Lung (tissue), 11 donors: ENCODE measurements at regions not wholly inside any gene's neighbourhood (a gene's known extent, or its start where the extent isn't known, plus 50 kb on each side); places are given as distances from the start of the nearest gene placed in this dataset.

ENCODE experiments used
- ATAC-seq: fragments of 200-7000 bp; cut with Tn5 transposase; one replicate; pipeline ENCODE4 v1.9.1; 2020; ENCODE audit warnings: moderate number of reproducible peaks; ENCODE audit not compliant: insufficient read depth, low FRiP score
- DNase-seq, 3 donors: peaks; one replicate each; pipeline ENCODE4 v3.0.0-alpha.2; 2013 to 2017
- H3K27ac ChIP-seq, 2 donors: one replicate each; pipeline ENCODE4 v1.5.1; 2013; ENCODE audit warnings: mild to moderate bottlenecking in 2 of 2, moderate library complexity in 2 of 2, control low read depth in 1 of 2, inconsistent platforms in 1 of 2, low read depth in 1 of 2, low read length in 1 of 2
- H3K27me3 ChIP-seq, 3 donors: one replicate each; pipeline ENCODE4 v1.5.1; 2013; ENCODE audit warnings: low read length in 2 of 3; ENCODE audit not compliant: control insufficient read depth in 3 of 3, insufficient read depth in 3 of 3
- H3K36me3 ChIP-seq, 4 donors: one replicate each; pipeline ENCODE4 v1.5.1; 2013; ENCODE audit warnings: low read length in 4 of 4, mild to moderate bottlenecking in 1 of 4, moderate library complexity in 1 of 4; ENCODE audit not compliant: control insufficient read depth in 4 of 4, insufficient read depth in 4 of 4
- H3K4me1 ChIP-seq, 5 donors: one replicate each; pipeline ENCODE4 v1.5.1; 2013; ENCODE audit warnings: low read length in 5 of 5, mild to moderate bottlenecking in 2 of 5, moderate library complexity in 1 of 5; ENCODE audit not compliant: control insufficient read depth in 5 of 5, insufficient read depth in 5 of 5
- H3K4me3 ChIP-seq: one replicate; pipeline ENCODE4 v1.5.1; 2013; ENCODE audit warnings: mild to moderate bottlenecking, control low read depth, moderate library complexity
- H3K9ac ChIP-seq, 2 donors: one replicate each; pipeline ENCODE4 v1.5.1; 2013; ENCODE audit warnings: low read length in 2 of 2, control low read depth in 1 of 2; ENCODE audit not compliant: insufficient read depth in 1 of 2
- H3K9me3 ChIP-seq, 4 donors: one replicate each; pipeline ENCODE4 v1.5.1; 2013; ENCODE audit warnings: low read length in 3 of 4, mild to moderate bottlenecking in 1 of 4, moderate library complexity in 1 of 4; ENCODE audit not compliant: control insufficient read depth in 4 of 4, insufficient read depth in 3 of 4
- CTCF ChIP-seq: IDR thresholded peaks from 2 replicates; pipeline ENCODE4 v1.5.1; 2012; ENCODE audit warnings: mild to moderate bottlenecking; ENCODE audit errors: control extremely low read depth, extremely low read depth
- WGBS, 2 donors: extraction: QIAGEN DNeasy Blood & Tissue Kit; methylation state at CpG; one replicate each; pipeline ENCODE4 v1.1.7; 2013; 5-methylcytosine and 5-hydroxymethylcytosine counted together
- donor health status: control.
- donor health status: control.
- donor health status: Bipolar disorder and iron deficiency.
- donor health status: healthy.
- donor health status: DM: yes; HTN: yes; CAD: no.

DNA sequence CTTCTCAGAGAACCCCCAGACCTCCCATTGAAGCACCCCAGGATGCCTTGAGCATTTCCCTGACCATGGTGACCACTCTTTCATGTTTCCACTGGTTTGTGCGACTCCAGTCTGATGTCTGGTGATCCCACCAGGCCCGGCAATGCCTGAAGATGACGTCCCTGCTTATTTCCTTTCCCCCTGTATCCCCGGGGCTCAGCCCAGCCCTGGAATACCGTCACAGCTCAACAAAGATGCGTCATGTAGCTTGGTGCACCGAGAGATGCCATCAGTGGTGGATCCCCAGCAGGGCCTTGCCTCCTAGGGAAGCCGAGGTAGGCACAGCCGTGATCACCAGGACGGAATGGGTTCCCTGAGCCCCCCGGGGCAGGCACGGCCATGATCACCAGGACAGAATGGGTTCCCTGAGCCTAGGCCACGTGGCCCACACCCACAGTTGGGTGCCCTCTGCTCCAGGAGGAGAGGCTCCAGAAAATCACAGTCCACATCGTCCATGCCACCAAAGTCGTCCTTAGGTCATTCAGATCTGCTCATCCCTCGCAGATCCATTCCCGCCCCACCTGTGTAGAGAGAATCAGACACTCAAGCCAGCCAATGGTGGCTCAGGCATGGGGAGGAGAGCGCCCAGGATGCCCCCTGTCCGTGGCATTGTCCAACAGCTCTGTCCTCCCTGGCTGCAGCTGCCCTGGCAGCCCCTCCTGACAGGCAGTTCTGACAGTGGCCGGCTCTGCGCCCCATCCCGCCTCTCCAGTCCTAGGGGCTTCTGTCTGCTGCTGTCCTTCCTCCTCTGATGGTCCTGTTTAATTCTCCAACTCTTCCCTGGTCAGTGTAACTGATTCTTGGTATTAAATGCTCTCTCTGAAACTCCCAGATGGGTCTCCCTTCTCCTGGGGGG, 261.1 kb downstream of the RBFOX3 start:
- Histone ChIP-seq H3K27me3 (peaks cover 0 to 17% (median 0%) of the 10 kb centered on the region in 3 donors), H3K4me1 (no peaks in the 10 kb centered on the region), H3K9me3 (peaks cover 0 to 5% (median 2%) of the 10 kb centered on the region in 4 donors), H3K4me3 (no peak overlapping the region), H3K36me3 (no peaks in the 10 kb centered on the region), H3K9ac (no peak overlapping the region), H3K27ac (no peak overlapping the region)
- no peak for TF ChIP-seq CTCF
- ATAC-seq (no peak), DNase-seq (no peak)
- WGBS, 2 donors = 83 to 84% methylated on average over 22 of the region's 22 CpGs

DNA sequence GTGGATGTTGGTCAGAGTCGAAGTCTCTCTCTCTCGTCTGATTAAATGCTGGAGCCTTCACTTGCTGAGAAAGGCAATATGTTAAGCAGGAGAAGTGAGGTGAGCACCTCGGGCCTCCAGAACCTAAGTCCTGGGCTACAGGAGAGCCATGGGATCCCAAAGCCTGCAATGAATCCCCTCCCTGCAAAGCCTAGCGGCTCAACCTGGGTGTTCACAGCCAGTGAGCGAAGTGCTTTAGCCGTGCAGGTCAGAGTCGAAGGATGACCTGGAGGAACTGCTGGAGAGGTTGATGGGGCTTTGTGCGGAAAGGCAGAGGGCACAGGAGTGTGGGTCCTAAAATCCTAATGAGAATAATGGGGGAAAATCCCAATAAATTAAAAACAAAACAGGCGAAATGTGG, 267.8 kb downstream of the ENGASE start:
- Histone ChIP-seq H3K4me3 (no peak overlapping the region), H3K4me1 (no peaks in the 10 kb centered on the region), H3K9me3 (peaks cover 0 to 5% (median 2%) of the 10 kb centered on the region in 4 donors), H3K9ac (no peak overlapping the region), H3K27ac (no peak overlapping the region), H3K36me3 (no peaks in the 10 kb centered on the region), H3K27me3 (peaks cover 0 to 10% (median 3%) of the 10 kb centered on the region in 3 donors)
- WGBS, 2 donors = 65 to 79% methylated on average over 9 of the region's 9 CpGs
- ATAC-seq = no peak
- TF ChIP-seq CTCF = no peak
- DNase-seq = no peak

- Histone ChIP-seq H3K4me3 (no peak overlapping the region), H3K27ac (no peak overlapping the region), H3K9me3 (peaks cover 0 to 5% (median 2%) of the 10 kb centered on the region in 4 donors), H3K4me1 (no peaks in the 10 kb centered on the region), H3K36me3 (no peaks in the 10 kb centered on the region), H3K27me3 (peaks cover 0 to 10% (median 3%) of the 10 kb centered on the region in 3 donors), H3K9ac (no peak overlapping the region)
- WGBS, 2 donors = 71 to 80% methylated on average over 8 of the region's 8 CpGs
- no peak for DNase-seq
- ATAC-seq = no peak
- TF ChIP-seq CTCF = no peak
These were observed 267.2 kb downstream of the ENGASE start for GRCh38 chr17:79341816-79342215.
